Caco-2 (cell line): ENCODE measurements at regions not wholly inside any gene's neighbourhood (a gene's known extent, or its start where the extent isn't known, plus 50 kb on each side); places are given as distances from the start of the nearest gene placed in this dataset.

Experiments used
- BruUV-seq: library from RNA; stranded (reverse); fragments of 400-500 nt; replicated peaks from 2 replicates; lab custom pipeline; 2021; lab: Mats Ljungman, UMichigan
- CTCF ChIA-PET: fragments of 300-600 bp; sonication (Branson Sonifier 250); formaldehyde crosslinking; loops from one replicate; lab custom pipeline; 2022; ENCODE audit warnings: antibody characterized with exemption; lab: Charles Lee
- POLR2A ChIA-PET: fragments of 300-600 bp; sonication (Branson Sonifier 250); formaldehyde crosslinking; loops from one replicate; lab custom pipeline; 2022; ENCODE audit warnings: antibody characterized with exemption; lab: Charles Lee
- DNase-seq, 2 experiments: peaks; one replicate each; pipeline versions ENCODE4 v3.0.0 to v3.0.0-alpha.2; 2020 to 2022
- H3K27me3 ChIP-seq: replicated peaks from 2 replicates; pipeline ENCODE4 v1.6.0; 2011; ENCODE audit warnings: low read length; ENCODE audit not compliant: control insufficient read depth, insufficient read depth
- H3K36me3 ChIP-seq: 2 replicates; pipeline ENCODE4 v1.5.1; 2011; ENCODE audit warnings: low read length; ENCODE audit not compliant: control insufficient read depth, insufficient read depth
- H3K4me1 ChIP-seq: fragments of 250-450 bp; sonication (Bioruptor Pico); 2 replicates; pipeline ENCODE4 v1.5.1; 2020; ENCODE audit warnings: mild to moderate bottlenecking
- H3K4me3 ChIP-seq: 2 replicates; pipeline ENCODE4 v1.5.1; 2011; ENCODE audit warnings: low read depth, mild to moderate bottlenecking, control low read depth, low read length
- H3K9me3 ChIP-seq: fragments of 250-450 bp; sonication (Bioruptor Pico); 2 replicates; pipeline ENCODE4 v1.5.1; 2020; ENCODE audit warnings: mild to moderate bottlenecking, moderate library complexity
- H3K27ac Mint-ChIP-seq: one replicate; pipeline ENCODE4 v1.8.0; 2022; ENCODE audit warnings: mixed read lengths; ENCODE audit not compliant: unreplicated experiment
- H3K27me3 Mint-ChIP-seq: one replicate; pipeline ENCODE4 v1.8.0; 2022; ENCODE audit warnings: mixed read lengths; ENCODE audit not compliant: insufficient read depth, unreplicated experiment
- H3K36me3 Mint-ChIP-seq: one replicate; pipeline ENCODE4 v1.8.0; 2022; ENCODE audit warnings: mild to moderate bottlenecking, mixed read lengths; ENCODE audit not compliant: insufficient read depth, unreplicated experiment
- H3K4me1 Mint-ChIP-seq: one replicate; pipeline ENCODE4 v1.8.0; 2022; ENCODE audit warnings: low read depth, mixed read lengths; ENCODE audit not compliant: unreplicated experiment
- H3K4me3 Mint-ChIP-seq: one replicate; pipeline ENCODE4 v1.8.0; 2022; ENCODE audit warnings: mild to moderate bottlenecking, moderate library complexity, mixed read lengths; ENCODE audit not compliant: unreplicated experiment
- H3K9me3 Mint-ChIP-seq: one replicate; pipeline ENCODE4 v1.8.0; 2022; ENCODE audit warnings: mixed read lengths; ENCODE audit not compliant: unreplicated experiment
- intact Hi-C: fragments of 100-400 bp; cut with micrococcal nuclease; formaldehyde crosslinking; loops from one replicate; pipeline ENCODE4 v1.10.0; 2022; ENCODE audit not compliant: unreplicated experiment
- TF ChIP-seq, protein P1 (sequence below), 2 experiments: fragments of 200-600 bp in 1 of 2; IDR thresholded peaks; 1 replicate in 1 of 2; 2 replicates in 1 of 2; pipeline versions ENCODE4 v1.5.1 to v1.8.0; 2011 to 2022; ENCODE audit warnings: antibody characterized with exemption in 1 of 2, control low read depth in 1 of 2, inconsistent platforms in 1 of 2, low read depth in 1 of 2, low read length in 1 of 2, mild to moderate bottlenecking in 1 of 2, moderate library complexity in 1 of 2; ENCODE audit not compliant: insufficient read depth in 1 of 2, severe bottlenecking in 1 of 2, unreplicated experiment in 1 of 2

DNA sequence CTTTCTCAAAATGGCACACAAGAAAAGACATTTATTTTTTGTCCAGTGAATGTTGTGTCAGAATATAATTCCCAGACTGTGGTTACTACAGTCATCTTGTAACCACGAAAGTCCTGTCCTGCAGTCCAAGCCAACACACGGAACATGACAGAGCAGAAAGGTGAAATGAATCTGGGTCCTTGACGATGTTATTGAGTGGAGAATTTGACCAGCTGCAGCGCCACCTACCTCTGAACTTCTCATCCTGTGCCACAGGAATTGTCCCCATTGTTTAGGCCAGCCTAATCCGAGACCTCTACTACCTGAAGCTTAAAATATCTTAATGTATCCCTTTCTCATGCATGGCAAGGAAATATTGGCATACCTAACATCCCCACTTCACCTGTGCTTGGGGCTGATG lies 64.1 kb upstream of the OTX2 start:
- Mint-ChIP-seq H3K4me1 (no peaks in the 10 kb centered on the region), H3K36me3 (no peaks in the 10 kb centered on the region), H3K4me3 (no peak overlapping the region), H3K27me3 (peaks cover 4% of the 10 kb centered on the region), H3K9me3 (no peaks in the 10 kb centered on the region), H3K27ac (no peak overlapping the region)
- intact Hi-C loops = loop anchor here (1.0 to 10.0 kb wide), 4 partner anchors 190 to 383 kb away; no protein-coding TSS in a partner anchor
- no TSS peak for BruUV-seq
- DNase-seq = peak; percentile 49 to 52
- CTCF ChIA-PET = interaction anchor here (0.9 to 1.1 kb wide), 2 partner anchors 45 to 159 kb away, joined by 3 read pairs; no protein-coding TSS in a partner anchor
- TF ChIP-seq, protein P1, sequence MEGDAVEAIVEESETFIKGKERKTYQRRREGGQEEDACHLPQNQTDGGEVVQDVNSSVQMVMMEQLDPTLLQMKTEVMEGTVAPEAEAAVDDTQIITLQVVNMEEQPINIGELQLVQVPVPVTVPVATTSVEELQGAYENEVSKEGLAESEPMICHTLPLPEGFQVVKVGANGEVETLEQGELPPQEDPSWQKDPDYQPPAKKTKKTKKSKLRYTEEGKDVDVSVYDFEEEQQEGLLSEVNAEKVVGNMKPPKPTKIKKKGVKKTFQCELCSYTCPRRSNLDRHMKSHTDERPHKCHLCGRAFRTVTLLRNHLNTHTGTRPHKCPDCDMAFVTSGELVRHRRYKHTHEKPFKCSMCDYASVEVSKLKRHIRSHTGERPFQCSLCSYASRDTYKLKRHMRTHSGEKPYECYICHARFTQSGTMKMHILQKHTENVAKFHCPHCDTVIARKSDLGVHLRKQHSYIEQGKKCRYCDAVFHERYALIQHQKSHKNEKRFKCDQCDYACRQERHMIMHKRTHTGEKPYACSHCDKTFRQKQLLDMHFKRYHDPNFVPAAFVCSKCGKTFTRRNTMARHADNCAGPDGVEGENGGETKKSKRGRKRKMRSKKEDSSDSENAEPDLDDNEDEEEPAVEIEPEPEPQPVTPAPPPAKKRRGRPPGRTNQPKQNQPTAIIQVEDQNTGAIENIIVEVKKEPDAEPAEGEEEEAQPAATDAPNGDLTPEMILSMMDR (IDR thresholded peaks at IDR 0.05; ENCODE audit: insufficient read depth in 1 of 2, low read depth in 1 of 2, low read length in 1 of 2, severe bottlenecking in 1 of 2, unreplicated experiment in 1 of 2) = peak; percentile 55 to 57
- POLR2A ChIA-PET = no interaction called here
- Histone ChIP-seq H3K36me3 (no peaks in the 10 kb centered on the region), H3K27me3 (no peaks in the 10 kb centered on the region), H3K9me3 (no peaks in the 10 kb centered on the region), H3K4me1 (no peaks in the 10 kb centered on the region), H3K4me3 (no peak overlapping the region)

DNA sequence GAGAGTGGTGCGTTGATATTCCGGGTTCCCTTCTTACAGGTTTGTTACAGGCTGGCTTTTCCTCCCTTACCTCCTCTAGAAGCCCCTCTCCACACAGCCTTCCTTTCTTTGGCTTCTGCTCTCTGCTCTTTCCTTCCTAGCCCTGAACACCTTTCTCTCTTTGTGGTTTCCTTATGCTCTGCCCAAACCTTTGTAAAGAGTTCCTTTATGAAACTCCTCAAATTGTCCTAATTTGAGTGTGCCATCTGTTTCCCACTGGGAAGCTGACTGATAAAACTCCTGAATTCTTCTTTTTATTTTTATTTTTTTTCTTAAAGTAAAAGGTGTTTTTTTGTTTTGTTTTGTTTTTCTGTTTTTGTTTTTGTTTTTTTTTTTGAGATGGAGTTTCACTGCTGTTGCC lies 60.1 kb upstream of the OTX2 start:
- no peaks in the 10 kb centered on the region for H3K9me3 Mint-ChIP-seq
- intact Hi-C loops = loop anchor here (10.0 kb wide), 1 partner anchor 194 kb away; no protein-coding TSS in a partner anchor
- CTCF ChIA-PET = no interaction called here

DNA sequence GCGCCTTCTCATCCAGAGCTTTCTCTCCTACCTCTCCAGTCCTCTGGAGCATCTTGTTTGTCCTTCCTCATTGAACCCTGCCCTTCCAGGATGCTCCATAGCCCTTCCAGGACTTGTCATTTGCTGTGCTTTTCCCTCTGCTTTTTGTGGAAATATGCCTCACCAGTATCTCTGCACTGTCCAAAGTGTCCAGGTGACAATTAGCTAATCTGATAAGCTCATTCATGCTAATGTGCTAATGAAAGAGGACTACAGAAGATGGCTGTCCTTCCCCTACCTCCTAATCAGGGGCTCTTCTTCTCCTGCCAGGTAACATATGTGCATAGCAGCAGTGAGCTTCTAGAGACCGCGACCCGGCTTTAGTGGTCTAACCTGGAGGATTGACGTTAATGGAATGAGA lies 58.4 kb upstream of the OTX2 start:
- no TSS peak for BruUV-seq

More for the DNA sequence above, 60.1 kb upstream of the OTX2 start:
- POLR2A ChIA-PET = no interaction called here
- H3K4me1 ChIP-seq = no peaks in the 10 kb centered on the region
- H3K4me1 Mint-ChIP-seq = no peaks in the 10 kb centered on the region
- H3K27me3 ChIP-seq = no peaks in the 10 kb centered on the region
- no peaks in the 10 kb centered on the region for H3K36me3 ChIP-seq
- no peak for DNase-seq
- no peak overlapping the region for H3K4me3 ChIP-seq
- no TSS peak for BruUV-seq
- no peak overlapping the region for H3K4me3 Mint-ChIP-seq
- H3K27ac Mint-ChIP-seq = no peak overlapping the region
- H3K9me3 ChIP-seq = no peaks in the 10 kb centered on the region
- peaks cover 3% of the 10 kb centered on the region for H3K27me3 Mint-ChIP-seq
- TF ChIP-seq, protein P1 (IDR thresholded peaks at IDR 0.05; ENCODE audit: insufficient read depth in 1 of 2, low read depth in 1 of 2, low read length in 1 of 2, severe bottlenecking in 1 of 2, unreplicated experiment in 1 of 2) = no peak
- H3K36me3 Mint-ChIP-seq = no peaks in the 10 kb centered on the region

More for the DNA sequence above, 58.4 kb upstream of the OTX2 start:
- Histone ChIP-seq H3K9me3 (no peaks in the 10 kb centered on the region), H3K36me3 (no peaks in the 10 kb centered on the region), H3K4me3 (no peak overlapping the region), H3K4me1 (no peaks in the 10 kb centered on the region), H3K27me3 (no peaks in the 10 kb centered on the region)
- no peak for DNase-seq
- CTCF ChIA-PET = no interaction called here
- TF ChIP-seq, protein P1 (IDR thresholded peaks at IDR 0.05; ENCODE audit: insufficient read depth in 1 of 2, low read depth in 1 of 2, low read length in 1 of 2, severe bottlenecking in 1 of 2, unreplicated experiment in 1 of 2) = no peak
- no peak overlapping the region for H3K4me3 Mint-ChIP-seq
- H3K4me1 Mint-ChIP-seq = no peaks in the 10 kb centered on the region
- intact Hi-C loops = no loop called here
- no peaks in the 10 kb centered on the region for H3K9me3 Mint-ChIP-seq
- peaks cover 7% of the 10 kb centered on the region for H3K27me3 Mint-ChIP-seq
- no peak overlapping the region for H3K27ac Mint-ChIP-seq
- POLR2A ChIA-PET = no interaction called here
- H3K36me3 Mint-ChIP-seq = no peaks in the 10 kb centered on the region
